ENCODE measurements at regions not wholly inside any gene's neighbourhood (a gene's known extent, or its start where the extent isn't known, plus 50 kb on each side); places are given as distances from the start of the nearest gene placed in this dataset.
"Not testable (repeated sequence)": the region's sequence is repeated elsewhere in the genome, so short reads cannot be mapped to it uniquely, and the experiment has no call there.

DNA sequence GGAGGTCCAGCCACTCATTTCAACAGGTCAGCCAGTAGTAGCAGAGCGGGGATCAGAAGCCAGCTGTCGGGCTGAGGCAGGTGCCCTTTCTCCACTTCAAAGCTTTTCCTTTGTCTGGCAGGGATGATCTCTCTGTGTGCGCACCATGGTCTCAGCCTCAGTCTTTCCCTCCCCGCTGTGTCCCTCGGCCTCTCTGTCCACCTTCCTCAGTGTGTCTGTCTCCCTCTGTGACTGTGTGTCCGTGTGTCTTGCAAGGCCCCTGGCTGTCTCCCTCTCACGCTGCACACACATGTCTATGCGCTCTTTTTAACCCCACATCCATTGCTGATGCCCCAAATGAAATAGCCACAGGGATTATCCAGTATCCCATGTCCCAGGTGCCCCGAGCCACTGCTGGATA, 134.0 kb upstream of the ZNF469 start:
- TF ChIP-seq, protein P1, sequence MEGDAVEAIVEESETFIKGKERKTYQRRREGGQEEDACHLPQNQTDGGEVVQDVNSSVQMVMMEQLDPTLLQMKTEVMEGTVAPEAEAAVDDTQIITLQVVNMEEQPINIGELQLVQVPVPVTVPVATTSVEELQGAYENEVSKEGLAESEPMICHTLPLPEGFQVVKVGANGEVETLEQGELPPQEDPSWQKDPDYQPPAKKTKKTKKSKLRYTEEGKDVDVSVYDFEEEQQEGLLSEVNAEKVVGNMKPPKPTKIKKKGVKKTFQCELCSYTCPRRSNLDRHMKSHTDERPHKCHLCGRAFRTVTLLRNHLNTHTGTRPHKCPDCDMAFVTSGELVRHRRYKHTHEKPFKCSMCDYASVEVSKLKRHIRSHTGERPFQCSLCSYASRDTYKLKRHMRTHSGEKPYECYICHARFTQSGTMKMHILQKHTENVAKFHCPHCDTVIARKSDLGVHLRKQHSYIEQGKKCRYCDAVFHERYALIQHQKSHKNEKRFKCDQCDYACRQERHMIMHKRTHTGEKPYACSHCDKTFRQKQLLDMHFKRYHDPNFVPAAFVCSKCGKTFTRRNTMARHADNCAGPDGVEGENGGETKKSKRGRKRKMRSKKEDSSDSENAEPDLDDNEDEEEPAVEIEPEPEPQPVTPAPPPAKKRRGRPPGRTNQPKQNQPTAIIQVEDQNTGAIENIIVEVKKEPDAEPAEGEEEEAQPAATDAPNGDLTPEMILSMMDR (conservative IDR thresholded peaks at IDR 0.05; ENCODE audit: low read depth in 2 of 2), result not testable (repeated sequence)
- TF ChIP-seq, protein P2, sequence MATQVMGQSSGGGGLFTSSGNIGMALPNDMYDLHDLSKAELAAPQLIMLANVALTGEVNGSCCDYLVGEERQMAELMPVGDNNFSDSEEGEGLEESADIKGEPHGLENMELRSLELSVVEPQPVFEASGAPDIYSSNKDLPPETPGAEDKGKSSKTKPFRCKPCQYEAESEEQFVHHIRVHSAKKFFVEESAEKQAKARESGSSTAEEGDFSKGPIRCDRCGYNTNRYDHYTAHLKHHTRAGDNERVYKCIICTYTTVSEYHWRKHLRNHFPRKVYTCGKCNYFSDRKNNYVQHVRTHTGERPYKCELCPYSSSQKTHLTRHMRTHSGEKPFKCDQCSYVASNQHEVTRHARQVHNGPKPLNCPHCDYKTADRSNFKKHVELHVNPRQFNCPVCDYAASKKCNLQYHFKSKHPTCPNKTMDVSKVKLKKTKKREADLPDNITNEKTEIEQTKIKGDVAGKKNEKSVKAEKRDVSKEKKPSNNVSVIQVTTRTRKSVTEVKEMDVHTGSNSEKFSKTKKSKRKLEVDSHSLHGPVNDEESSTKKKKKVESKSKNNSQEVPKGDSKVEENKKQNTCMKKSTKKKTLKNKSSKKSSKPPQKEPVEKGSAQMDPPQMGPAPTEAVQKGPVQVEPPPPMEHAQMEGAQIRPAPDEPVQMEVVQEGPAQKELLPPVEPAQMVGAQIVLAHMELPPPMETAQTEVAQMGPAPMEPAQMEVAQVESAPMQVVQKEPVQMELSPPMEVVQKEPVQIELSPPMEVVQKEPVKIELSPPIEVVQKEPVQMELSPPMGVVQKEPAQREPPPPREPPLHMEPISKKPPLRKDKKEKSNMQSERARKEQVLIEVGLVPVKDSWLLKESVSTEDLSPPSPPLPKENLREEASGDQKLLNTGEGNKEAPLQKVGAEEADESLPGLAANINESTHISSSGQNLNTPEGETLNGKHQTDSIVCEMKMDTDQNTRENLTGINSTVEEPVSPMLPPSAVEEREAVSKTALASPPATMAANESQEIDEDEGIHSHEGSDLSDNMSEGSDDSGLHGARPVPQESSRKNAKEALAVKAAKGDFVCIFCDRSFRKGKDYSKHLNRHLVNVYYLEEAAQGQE (IDR thresholded peaks at IDR 0.05; ENCODE audit: unreplicated experiment), result not testable (repeated sequence)
- not testable (repeated sequence) for TF ChIP-seq POLR2AphosphoS5 (IDR thresholded peaks at IDR 0.05; ENCODE audit: low read depth); STAT1 (IDR thresholded peaks at IDR 0.05; ENCODE audit: unreplicated experiment); EZH2 (IDR thresholded peaks at IDR 0.05; ENCODE audit: low read depth, unreplicated experiment); EZH2phosphoT487 (IDR thresholded peaks at IDR 0.05; ENCODE audit: unreplicated experiment); CREB1 (CRISPR knock-in tag; IDR thresholded peaks at IDR 0.05; ENCODE audit: low read depth)
- TF ChIP-seq, protein P3, sequence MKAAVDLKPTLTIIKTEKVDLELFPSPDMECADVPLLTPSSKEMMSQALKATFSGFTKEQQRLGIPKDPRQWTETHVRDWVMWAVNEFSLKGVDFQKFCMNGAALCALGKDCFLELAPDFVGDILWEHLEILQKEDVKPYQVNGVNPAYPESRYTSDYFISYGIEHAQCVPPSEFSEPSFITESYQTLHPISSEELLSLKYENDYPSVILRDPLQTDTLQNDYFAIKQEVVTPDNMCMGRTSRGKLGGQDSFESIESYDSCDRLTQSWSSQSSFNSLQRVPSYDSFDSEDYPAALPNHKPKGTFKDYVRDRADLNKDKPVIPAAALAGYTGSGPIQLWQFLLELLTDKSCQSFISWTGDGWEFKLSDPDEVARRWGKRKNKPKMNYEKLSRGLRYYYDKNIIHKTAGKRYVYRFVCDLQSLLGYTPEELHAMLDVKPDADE (IDR thresholded peaks at IDR 0.05), result not testable (repeated sequence)
